Breast epithelium (tissue), 4 donors: ENCODE measurements at regions not wholly inside any gene's neighbourhood (a gene's known extent, or its start where the extent isn't known, plus 50 kb on each side); places are given as distances from the start of the nearest gene placed in this dataset.

Source experiments
- DNase-seq, 2 donors: peaks; one replicate each; pipeline ENCODE4 v3.0.0-alpha.2; 2019; ENCODE audit warnings: low spot score in 2 of 2
- H3K27ac ChIP-seq, 2 donors: fragments of 200-600 bp; sonication (generic) in 1 of 2; one replicate each; pipeline ENCODE4 v1.5.1; 2016 to 2019; ENCODE audit warnings: mild to moderate bottlenecking in 1 of 2
- H3K27me3 ChIP-seq, 2 donors: fragments of 200-600 bp; sonication (generic) in 1 of 2; one replicate each; pipeline versions ENCODE4 v1.5.1 to v1.6.0; 2017 to 2019; ENCODE audit warnings: control low read depth in 1 of 2, mild to moderate bottlenecking in 1 of 2
- H3K36me3 ChIP-seq: fragments of 200-600 bp; one replicate; pipeline ENCODE4 v1.5.1; 2019
- H3K4me1 ChIP-seq, 2 donors: fragments of 200-600 bp; sonication (generic); one replicate each; pipeline ENCODE4 v1.5.1; 2016 to 2019; ENCODE audit warnings: control low read depth in 1 of 2
- H3K4me3 ChIP-seq, 3 donors: fragments of 200-600 bp; sonication (generic); 1 replicate in 2 of 3; 2 replicates in 1 of 3; pipeline ENCODE4 v1.5.1; 2016 to 2019; ENCODE audit warnings: mild to moderate bottlenecking in 3 of 3, moderate library complexity in 2 of 3
- H3K9me3 ChIP-seq, 2 donors: fragments of 200-600 bp; sonication (generic) in 1 of 2; one replicate each; pipeline ENCODE4 v1.5.1; 2016 to 2019; ENCODE audit warnings: control low read depth in 1 of 2
- CTCF ChIP-seq, 3 donors: fragments of 450-650 bp; IDR thresholded peaks; one replicate each; pipeline ENCODE4 v1.5.1; 2016 to 2017; ENCODE audit warnings: antibody characterized with exemption in 3 of 3, mild to moderate bottlenecking in 3 of 3, moderate library complexity in 3 of 3
- POLR2A ChIP-seq: fragments of 450-650 bp; IDR thresholded peaks from one replicate; pipeline ENCODE4 v1.6.1; 2016; ENCODE audit warnings: antibody characterized with exemption, mild to moderate bottlenecking, moderate library complexity
- POLR2AphosphoS5 ChIP-seq, 3 donors: sonication (generic); formaldehyde crosslinking; IDR thresholded peaks; one replicate each; pipeline ENCODE4 v1.6.1; 2017; ENCODE audit warnings: antibody characterized with exemption in 3 of 3
- intact Hi-C: fragments of 100-400 bp; cut with DNase I; formaldehyde crosslinking; loops from one replicate; pipeline ENCODE4 v1.15.1; 2023; ENCODE audit warnings: low total_unique reads

GRCh38 chr5:2284678-2285077 is 402.0 kb upstream of the IRX4 start:
- no peaks in the 10 kb centered on the region for H3K27me3 ChIP-seq
- H3K4me3 ChIP-seq, result no peak overlapping the region
- H3K9me3 ChIP-seq, result no peaks in the 10 kb centered on the region
- DNase-seq, result no peak
- no peak overlapping the region for H3K27ac ChIP-seq
- no peaks in the 10 kb centered on the region for H3K36me3 ChIP-seq
- H3K4me1 ChIP-seq, result no peaks in the 10 kb centered on the region
- intact Hi-C loops, result no loop called here
- TF ChIP-seq POLR2A, result no peak
- no peak for TF ChIP-seq CTCF (IDR thresholded peaks at IDR 0.05)
- no peak for TF ChIP-seq POLR2AphosphoS5 (IDR thresholded peaks at IDR 0.05)

GRCh38 chr5:2283481-2284045 is 400.8 kb upstream of the IRX4 start:
- DNase-seq, result no peak
- H3K36me3 ChIP-seq, result no peaks in the 10 kb centered on the region
- H3K4me1 ChIP-seq, result no peaks in the 10 kb centered on the region
- intact Hi-C loops, result no loop called here
- H3K9me3 ChIP-seq, result no peaks in the 10 kb centered on the region
- H3K27ac ChIP-seq, result no peak overlapping the region
- no peaks in the 10 kb centered on the region for H3K27me3 ChIP-seq
- no peak overlapping the region for H3K4me3 ChIP-seq
- TF ChIP-seq CTCF (IDR thresholded peaks at IDR 0.05), result no peak
- TF ChIP-seq POLR2A, result no peak
- no peak for TF ChIP-seq POLR2AphosphoS5 (IDR thresholded peaks at IDR 0.05)

GRCh38 chr5:2282893-2283292 is 400.2 kb upstream of the IRX4 start:
- no peak for TF ChIP-seq CTCF (IDR thresholded peaks at IDR 0.05)
- TF ChIP-seq POLR2AphosphoS5 (IDR thresholded peaks at IDR 0.05), result no peak
- intact Hi-C loops, result no loop called here
- H3K27me3 ChIP-seq, result no peaks in the 10 kb centered on the region

GRCh38 chr5:2282034-2282690 is 399.4 kb upstream of the IRX4 start:
- no peak overlapping the region for H3K27ac ChIP-seq

More at GRCh38 chr5:2282893-2283292, 400.2 kb upstream of the IRX4 start:
- H3K36me3 ChIP-seq, result no peaks in the 10 kb centered on the region
- no peak overlapping the region for H3K27ac ChIP-seq
- DNase-seq, result no peak
- no peaks in the 10 kb centered on the region for H3K9me3 ChIP-seq
- H3K4me3 ChIP-seq, result no peak overlapping the region
- H3K4me1 ChIP-seq, result no peaks in the 10 kb centered on the region

More at GRCh38 chr5:2282034-2282690, 399.4 kb upstream of the IRX4 start:
- Histone ChIP-seq H3K4me3 (no peak overlapping the region), H3K36me3 (no peaks in the 10 kb centered on the region), H3K4me1 (no peaks in the 10 kb centered on the region), H3K9me3 (no peaks in the 10 kb centered on the region), H3K27me3 (no peaks in the 10 kb centered on the region)
- DNase-seq, result no peak
- intact Hi-C loops, result no loop called here
- no peak for TF ChIP-seq POLR2AphosphoS5 (IDR thresholded peaks at IDR 0.05)
- TF ChIP-seq POLR2A, result no peak
- TF ChIP-seq CTCF (IDR thresholded peaks at IDR 0.05), result no peak
